SH-SY5Y (cell line): ENCODE measurements at regions not wholly inside any gene's neighbourhood (a gene's known extent, or its start where the extent isn't known, plus 50 kb on each side); places are given as distances from the start of the nearest gene placed in this dataset.

Experiments used
- GATA2 ChIP-seq: IDR thresholded peaks from 2 replicates; pipeline ENCODE4 v1.6.1; 2011; ENCODE audit warnings: mild to moderate bottlenecking, low read depth, low read length
- GATA3 ChIP-seq: IDR thresholded peaks from 2 replicates; pipeline ENCODE4 v1.6.1; 2011; ENCODE audit warnings: low read depth, mild to moderate bottlenecking, low read length, moderate library complexity

- TF ChIP-seq GATA2: no peak
- no peak for TF ChIP-seq GATA3
Measured at GRCh38 chr5:148933903-148934432, 107.6 kb downstream of the ADRB2 start.
